Endodermal cell (in vitro differentiated cells): ENCODE measurements at regions not wholly inside any gene's neighbourhood (a gene's known extent, or its start where the extent isn't known, plus 50 kb on each side); places are given as distances from the start of the nearest gene placed in this dataset.

Experiments used
- DNase-seq: peaks from one replicate; pipeline ENCODE4 v3.0.0-alpha.2; 2017
- H3K27ac ChIP-seq: 2 replicates; pipeline ENCODE4 v1.5.1; 2013; ENCODE audit warnings: mild to moderate bottlenecking, low read depth, low read length, moderate library complexity
- H3K27me3 ChIP-seq: 2 replicates; pipeline ENCODE4 v1.6.1; 2013; ENCODE audit warnings: mild to moderate bottlenecking, low read length, moderate library complexity; ENCODE audit not compliant: insufficient read depth, control insufficient read depth, poor library complexity, severe bottlenecking
- H3K36me3 ChIP-seq: 2 replicates; pipeline ENCODE4 v1.7.0; 2013; ENCODE audit warnings: mild to moderate bottlenecking, low read length, moderate library complexity; ENCODE audit not compliant: control insufficient read depth, insufficient read depth
- H3K4me1 ChIP-seq: one replicate; pipeline ENCODE4 v1.7.0; 2013; ENCODE audit warnings: low read length; ENCODE audit not compliant: control insufficient read depth, insufficient read depth
- H3K4me3 ChIP-seq: 2 replicates; pipeline ENCODE4 v1.5.1; 2013; ENCODE audit warnings: mild to moderate bottlenecking, low read length, moderate library complexity
- H3K9ac ChIP-seq: 2 replicates; pipeline ENCODE4 v1.6.1; 2013; ENCODE audit warnings: mild to moderate bottlenecking, low read length, moderate library complexity; ENCODE audit not compliant: poor library complexity, severe bottlenecking; ENCODE audit errors: extremely low read depth
- H3K9me3 ChIP-seq: 2 replicates; pipeline ENCODE4 v1.6.1; 2013; ENCODE audit warnings: mild to moderate bottlenecking, low read length, moderate library complexity; ENCODE audit not compliant: control insufficient read depth
- H3K27ac Mint-ChIP-seq: 2 replicates; pipeline ENCODE4 v1.8.0; 2020; ENCODE audit warnings: mixed read lengths
- H3K27me3 Mint-ChIP-seq: 2 replicates; pipeline ENCODE4 v1.8.0; 2021; ENCODE audit warnings: mild to moderate bottlenecking, mixed read lengths; ENCODE audit not compliant: insufficient read depth
- H3K36me3 Mint-ChIP-seq: 2 replicates; pipeline ENCODE4 v1.8.0; 2020; ENCODE audit warnings: low read depth, mixed read lengths
- H3K4me1 Mint-ChIP-seq: 2 replicates; pipeline ENCODE4 v1.8.0; 2020; ENCODE audit warnings: mixed read lengths
- H3K4me3 Mint-ChIP-seq: 2 replicates; pipeline ENCODE4 v1.8.0; 2020; ENCODE audit warnings: mild to moderate bottlenecking, moderate library complexity, mixed read lengths
- H3K9me3 Mint-ChIP-seq: 2 replicates; pipeline ENCODE4 v1.8.0; 2020; ENCODE audit warnings: mild to moderate bottlenecking, mixed read lengths
- CTCF ChIP-seq: fragments of 200-600 bp; sonication (generic); conservative IDR thresholded peaks from 2 replicates; pipeline ENCODE4 v1.5.0; 2021; ENCODE audit warnings: antibody characterized with exemption, mild to moderate bottlenecking
- WGBS, 2 experiments: methylation state at CpG; one replicate each; pipeline versions ENCODE4 v1.1.5 to v1.1.7; 2013; ENCODE audit warnings: missing lambda C conversion rate in 2 of 2, mixed read lengths in 1 of 2; ENCODE audit not compliant: insufficient coverage in 1 of 2, insufficient read length in 1 of 2; 5-methylcytosine and 5-hydroxymethylcytosine counted together

GRCh38 chr3:46100812-46101211 is 73.5 kb upstream of the XCR1 start:
- Histone ChIP-seq H3K9me3 (no peaks in the 10 kb centered on the region), H3K36me3 (no peaks in the 10 kb centered on the region), H3K9ac (no peak overlapping the region), H3K27ac (no peak overlapping the region), H3K4me1 (no peaks in the 10 kb centered on the region), H3K27me3 (no peaks in the 10 kb centered on the region), H3K4me3 (no peak overlapping the region)
- DNase-seq = no peak
- H3K27me3 Mint-ChIP-seq = peaks cover 6% of the 10 kb centered on the region
- no peaks in the 10 kb centered on the region for H3K36me3 Mint-ChIP-seq
- H3K9me3 Mint-ChIP-seq = peaks cover 3% of the 10 kb centered on the region
- H3K4me1 Mint-ChIP-seq = peaks cover 6% of the 10 kb centered on the region
- TF ChIP-seq CTCF = no peak
- no peak overlapping the region for H3K27ac Mint-ChIP-seq
- no peak overlapping the region for H3K4me3 Mint-ChIP-seq
- WGBS, 2 experiments = 92% methylated on average over 2 of the region's 2 CpGs; no CpG with 5 or more reads in 1 of the 2 experiments

GRCh38 chr3:46098319-46098761 is 71.1 kb upstream of the XCR1 start:
- peaks cover 6% of the 10 kb centered on the region for H3K27me3 Mint-ChIP-seq
- H3K27ac Mint-ChIP-seq = no peak overlapping the region
- WGBS, 2 experiments = 88% methylated on average over 1 of the region's 2 CpGs; no CpG with 5 or more reads in 1 of the 2 experiments
- peaks cover 3% of the 10 kb centered on the region for H3K9me3 Mint-ChIP-seq
- H3K27me3 ChIP-seq = no peaks in the 10 kb centered on the region
- H3K9me3 ChIP-seq = no peaks in the 10 kb centered on the region
- DNase-seq = no peak
- no peak overlapping the region for H3K4me3 ChIP-seq
- no peak for TF ChIP-seq CTCF
- H3K4me3 Mint-ChIP-seq = no peak overlapping the region
- no peak overlapping the region for H3K9ac ChIP-seq
- H3K36me3 ChIP-seq = no peaks in the 10 kb centered on the region
- H3K36me3 Mint-ChIP-seq = no peaks in the 10 kb centered on the region
- no peaks in the 10 kb centered on the region for H3K4me1 Mint-ChIP-seq
- no peaks in the 10 kb centered on the region for H3K4me1 ChIP-seq
- H3K27ac ChIP-seq = no peak overlapping the region

- no peak overlapping the region for H3K27ac Mint-ChIP-seq
- 89 to 96% methylated on average over 6 of the region's 6 CpGs for WGBS, 2 experiments
- peaks cover 3% of the 10 kb centered on the region for H3K9me3 Mint-ChIP-seq
- Histone ChIP-seq H3K36me3 (no peaks in the 10 kb centered on the region), H3K9ac (no peak overlapping the region), H3K27me3 (no peaks in the 10 kb centered on the region), H3K27ac (no peak overlapping the region), H3K4me3 (no peak overlapping the region), H3K9me3 (no peaks in the 10 kb centered on the region), H3K4me1 (no peaks in the 10 kb centered on the region)
- no peak for DNase-seq
- H3K4me3 Mint-ChIP-seq = no peak overlapping the region
- peaks cover 6% of the 10 kb centered on the region for H3K27me3 Mint-ChIP-seq
- no peak for TF ChIP-seq CTCF
- H3K4me1 Mint-ChIP-seq = no peaks in the 10 kb centered on the region
- no peaks in the 10 kb centered on the region for H3K36me3 Mint-ChIP-seq
Measured at GRCh38 chr3:46097691-46098241, 70.5 kb upstream of the XCR1 start.
